Fibroblast of skin of scalp (primary cell): ENCODE measurements at regions not wholly inside any gene's neighbourhood (a gene's known extent, or its start where the extent isn't known, plus 50 kb on each side); places are given as distances from the start of the nearest gene placed in this dataset.
A peak's percentile ranks its signal among the peaks of the same experiment; 100 is the strongest.

ENCODE experiments used
- DNase-seq: peaks from one replicate; pipeline ENCODE4 v3.0.0-alpha.2; 2013

GRCh38 chr7:50962962-50963374 lies 180.3 kb upstream of the GRB10 start:
- peak; percentile 85 for DNase-seq

- DNase-seq = no peak
These were observed 179.7 kb upstream of the GRB10 start for GRCh38 chr7:50962281-50962883.

- no peak for DNase-seq
These were observed 178.1 kb upstream of the GRB10 start for GRCh38 chr7:50960621-50961310.

GRCh38 chr7:50959991-50960390 lies 177.3 kb upstream of the GRB10 start:
- DNase-seq = no peak

- no peak for DNase-seq
These were observed 176.9 kb upstream of the GRB10 start for GRCh38 chr7:50959560-50959959.

GRCh38 chr7:50957855-50958254 lies 175.2 kb upstream of the GRB10 start:
- DNase-seq = no peak

GRCh38 chr7:50957431-50957830 lies 174.7 kb upstream of the GRB10 start:
- DNase-seq = no peak

- DNase-seq = no peak
These were observed 173.9 kb upstream of the GRB10 start for GRCh38 chr7:50956522-50957155.

GRCh38 chr7:50954716-50955115 lies 172.0 kb upstream of the GRB10 start:
- no peak for DNase-seq

GRCh38 chr7:50954245-50954644 lies 171.5 kb upstream of the GRB10 start:
- DNase-seq = no peak

GRCh38 chr7:50953820-50954219 lies 171.1 kb upstream of the GRB10 start:
- peak; percentile 7 for DNase-seq

- DNase-seq = no peak
These were observed 170.6 kb upstream of the GRB10 start for GRCh38 chr7:50953303-50953702.

GRCh38 chr7:50952544-50952943 lies 169.8 kb upstream of the GRB10 start:
- no peak for DNase-seq

- DNase-seq = no peak
These were observed 169.4 kb upstream of the GRB10 start for GRCh38 chr7:50952120-50952519.

- DNase-seq = no peak
These were observed 160.8 kb upstream of the GRB10 start for GRCh38 chr7:50943482-50943881.

GRCh38 chr7:50941525-50941924 lies 158.8 kb upstream of the GRB10 start:
- DNase-seq = no peak

GRCh38 chr7:50940621-50941020 lies 157.9 kb upstream of the GRB10 start:
- peak; percentile 50 for DNase-seq

- peak; percentile 34 for DNase-seq
These were observed 156.3 kb upstream of the GRB10 start for GRCh38 chr7:50939021-50939420.

- no peak for DNase-seq
These were observed 155.0 kb upstream of the GRB10 start for GRCh38 chr7:50937727-50938126.

GRCh38 chr7:50926049-50926448 lies 143.4 kb upstream of the GRB10 start:
- DNase-seq = no peak

- DNase-seq = no peak
These were observed 140.8 kb upstream of the GRB10 start for GRCh38 chr7:50923476-50923875.

GRCh38 chr7:50921114-50921813 lies 138.6 kb upstream of the GRB10 start:
- no peak for DNase-seq

GRCh38 chr7:50920031-50920635 lies 137.4 kb upstream of the GRB10 start:
- DNase-seq = no peak
